MM.1S (cell line): ENCODE measurements at regions not wholly inside any gene's neighbourhood (a gene's known extent, or its start where the extent isn't known, plus 50 kb on each side); places are given as distances from the start of the nearest gene placed in this dataset.

Experiments
- CTCF ChIP-seq: fragments of 300-600 bp; sonication (generic); IDR thresholded peaks from 2 replicates; pipeline ENCODE4 v1.5.1; 2016; ENCODE audit warnings: antibody characterized with exemption, low read length, mixed read lengths
- EZH2 ChIP-seq: fragments of 300-600 bp; sonication (generic); optimal IDR thresholded peaks from 2 replicates; pipeline ENCODE3; 2017; ENCODE audit warnings: low read depth, mild to moderate bottlenecking, antibody characterized with exemption, low read length, mixed read lengths
- EZH2phosphoT487 ChIP-seq: fragments of 300-600 bp; sonication (generic); IDR thresholded peaks from 2 replicates; pipeline ENCODE4 v1.6.1; 2018; ENCODE audit warnings: antibody characterized with exemption, low read length

- TF ChIP-seq CTCF (no peak), EZH2phosphoT487 (no peak), EZH2 (no peak)
Measured at GRCh38 chr4:58325070-58325469, 1214.9 kb upstream of the IGFBP7 start.
